Suprapubic skin (tissue), 3 donors: ENCODE measurements at regions not wholly inside any gene's neighbourhood (a gene's known extent, or its start where the extent isn't known, plus 50 kb on each side); places are given as distances from the start of the nearest gene placed in this dataset.

Source experiments
- POLR2AphosphoS5 ChIP-seq, 3 donors: sonication (generic); formaldehyde crosslinking; IDR thresholded peaks; one replicate each; pipeline ENCODE4 v1.6.1; 2017; ENCODE audit warnings: antibody characterized with exemption in 3 of 3
- TF ChIP-seq, protein P1 (sequence below), 2 donors: fragments of 200-600 bp in 1 of 2; fragments of 450-650 bp in 1 of 2; sonication (generic) in 1 of 2; IDR thresholded peaks; one replicate each; pipeline ENCODE4 v1.5.1; 2016 to 2019; ENCODE audit warnings: antibody characterized with exemption in 2 of 2, mild to moderate bottlenecking in 1 of 2, moderate library complexity in 1 of 2

DNA sequence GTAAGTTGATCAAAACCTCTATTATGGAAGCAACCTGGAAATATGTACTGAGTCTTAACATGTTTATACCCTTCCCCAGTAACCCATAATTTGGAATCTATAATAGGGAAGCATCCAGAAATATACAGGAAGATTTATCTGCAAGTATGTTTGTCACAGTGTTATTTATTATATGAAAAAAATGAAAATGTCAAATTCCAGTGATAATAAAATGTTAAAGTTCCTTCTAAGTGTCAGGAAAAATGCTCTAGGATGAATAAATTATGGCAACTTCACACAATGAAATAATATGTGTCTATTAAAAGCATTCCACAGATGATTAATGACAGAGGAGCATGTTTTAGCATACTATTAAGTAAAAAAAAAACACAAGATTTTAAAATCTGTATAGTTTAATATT, 202.3 kb upstream of the PRNP start:
- TF ChIP-seq, protein P1, sequence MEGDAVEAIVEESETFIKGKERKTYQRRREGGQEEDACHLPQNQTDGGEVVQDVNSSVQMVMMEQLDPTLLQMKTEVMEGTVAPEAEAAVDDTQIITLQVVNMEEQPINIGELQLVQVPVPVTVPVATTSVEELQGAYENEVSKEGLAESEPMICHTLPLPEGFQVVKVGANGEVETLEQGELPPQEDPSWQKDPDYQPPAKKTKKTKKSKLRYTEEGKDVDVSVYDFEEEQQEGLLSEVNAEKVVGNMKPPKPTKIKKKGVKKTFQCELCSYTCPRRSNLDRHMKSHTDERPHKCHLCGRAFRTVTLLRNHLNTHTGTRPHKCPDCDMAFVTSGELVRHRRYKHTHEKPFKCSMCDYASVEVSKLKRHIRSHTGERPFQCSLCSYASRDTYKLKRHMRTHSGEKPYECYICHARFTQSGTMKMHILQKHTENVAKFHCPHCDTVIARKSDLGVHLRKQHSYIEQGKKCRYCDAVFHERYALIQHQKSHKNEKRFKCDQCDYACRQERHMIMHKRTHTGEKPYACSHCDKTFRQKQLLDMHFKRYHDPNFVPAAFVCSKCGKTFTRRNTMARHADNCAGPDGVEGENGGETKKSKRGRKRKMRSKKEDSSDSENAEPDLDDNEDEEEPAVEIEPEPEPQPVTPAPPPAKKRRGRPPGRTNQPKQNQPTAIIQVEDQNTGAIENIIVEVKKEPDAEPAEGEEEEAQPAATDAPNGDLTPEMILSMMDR (IDR thresholded peaks at IDR 0.05), result no peak
- no peak for TF ChIP-seq POLR2AphosphoS5 (IDR thresholded peaks at IDR 0.05)
